Type B pancreatic cell (in vitro differentiated cells): ENCODE measurements at regions not wholly inside any gene's neighbourhood (a gene's known extent, or its start where the extent isn't known, plus 50 kb on each side); places are given as distances from the start of the nearest gene placed in this dataset.

ENCODE experiments used
- DNase-seq: peaks from one replicate; pipeline ENCODE4 v3.0.0; 2021; ENCODE audit warnings: mixed read lengths; ENCODE audit not compliant: unreplicated experiment; ENCODE audit errors: extremely low spot score
- H3K27ac Mint-ChIP-seq: 2 replicates; pipeline ENCODE4 v1.8.0; 2021; ENCODE audit warnings: mild to moderate bottlenecking, mixed read lengths
- H3K27me3 Mint-ChIP-seq: 2 replicates; pipeline ENCODE4 v1.8.0; 2021; ENCODE audit warnings: mixed read lengths
- H3K36me3 Mint-ChIP-seq: 2 replicates; pipeline ENCODE4 v1.8.0; 2021; ENCODE audit warnings: mixed read lengths
- H3K4me1 Mint-ChIP-seq: one replicate; pipeline ENCODE4 v1.8.0; 2021; ENCODE audit warnings: mixed read lengths; ENCODE audit not compliant: unreplicated experiment
- H3K4me3 Mint-ChIP-seq: 2 replicates; pipeline ENCODE4 v1.8.0; 2021; ENCODE audit warnings: mild to moderate bottlenecking, mixed read lengths
- H3K9me3 Mint-ChIP-seq: 2 replicates; pipeline ENCODE4 v1.8.0; 2021; ENCODE audit warnings: mixed read lengths
- CTCF ChIP-seq: fragments of 200-600 bp; sonication (generic); conservative IDR thresholded peaks from 2 replicates; pipeline ENCODE4 v1.5.0; 2021; ENCODE audit warnings: antibody characterized with exemption, mild to moderate bottlenecking

- no peak for TF ChIP-seq CTCF
- Mint-ChIP-seq H3K27me3 (no peaks in the 10 kb centered on the region), H3K4me1 (peaks cover 6% of the 10 kb centered on the region), H3K4me3 (no peak overlapping the region), H3K9me3 (peaks cover 11% of the 10 kb centered on the region), H3K27ac (no peak overlapping the region), H3K36me3 (no peaks in the 10 kb centered on the region)
- no peak for DNase-seq
Measured at GRCh38 chr6:92468066-92468465, 951.3 kb downstream of the EPHA7 start.

GRCh38 chr6:92460133-92460532 is 959.2 kb downstream of the EPHA7 start:
- no peak overlapping the region for H3K4me3 Mint-ChIP-seq
- no peak for TF ChIP-seq CTCF
- H3K36me3 Mint-ChIP-seq, result no peaks in the 10 kb centered on the region
- H3K27ac Mint-ChIP-seq, result no peak overlapping the region
- no peak for DNase-seq
- no peaks in the 10 kb centered on the region for H3K4me1 Mint-ChIP-seq
- H3K9me3 Mint-ChIP-seq, result no peaks in the 10 kb centered on the region
- no peaks in the 10 kb centered on the region for H3K27me3 Mint-ChIP-seq

GRCh38 chr6:92459606-92460005 is 959.8 kb downstream of the EPHA7 start:
- no peak for DNase-seq
- Mint-ChIP-seq H3K4me3 (no peak overlapping the region), H3K27me3 (no peaks in the 10 kb centered on the region), H3K4me1 (no peaks in the 10 kb centered on the region), H3K27ac (no peak overlapping the region), H3K36me3 (no peaks in the 10 kb centered on the region), H3K9me3 (no peaks in the 10 kb centered on the region)
- no peak for TF ChIP-seq CTCF

GRCh38 chr6:92446052-92446451 is 973.3 kb downstream of the EPHA7 start:
- Mint-ChIP-seq H3K4me1 (no peaks in the 10 kb centered on the region), H3K27ac (no peak overlapping the region), H3K4me3 (no peak overlapping the region), H3K27me3 (no peaks in the 10 kb centered on the region), H3K9me3 (peaks cover 5% of the 10 kb centered on the region), H3K36me3 (no peaks in the 10 kb centered on the region)
- no peak for DNase-seq
- TF ChIP-seq CTCF, result no peak

- H3K27me3 Mint-ChIP-seq, result no peaks in the 10 kb centered on the region
Measured at GRCh38 chr6:92433911-92434310, 985.4 kb downstream of the EPHA7 start.

More at GRCh38 chr6:92433911-92434310, 985.4 kb downstream of the EPHA7 start:
- Mint-ChIP-seq H3K9me3 (no peaks in the 10 kb centered on the region), H3K27ac (no peak overlapping the region), H3K4me3 (no peak overlapping the region), H3K4me1 (no peaks in the 10 kb centered on the region), H3K36me3 (no peaks in the 10 kb centered on the region)
- TF ChIP-seq CTCF, result no peak
- no peak for DNase-seq
